ENCODE measurements at regions not wholly inside any gene's neighbourhood (a gene's known extent, or its start where the extent isn't known, plus 50 kb on each side); places are given as distances from the start of the nearest gene placed in this dataset.

DNA sequence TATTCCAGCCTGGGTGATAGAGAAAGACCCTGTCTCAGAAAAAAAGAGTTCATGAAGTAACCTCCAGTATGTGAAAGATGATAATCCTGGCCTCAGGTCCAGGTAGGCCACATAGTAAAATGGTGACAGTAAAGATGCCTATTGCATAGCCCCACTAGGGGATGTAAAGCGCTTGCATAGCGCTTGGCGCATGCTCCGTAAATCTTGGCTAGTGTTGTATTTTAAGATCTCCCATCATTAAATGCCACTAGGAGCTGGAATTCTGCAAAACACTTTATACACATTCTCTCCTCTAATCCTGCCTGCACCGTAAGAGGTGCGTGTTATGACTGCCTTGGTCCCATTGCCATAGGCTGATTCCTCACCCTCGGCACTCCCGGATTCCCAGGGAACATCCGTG lies 153.6 kb downstream of the TFCP2L1 start:
- peaks cover 0 to 13% (median 0%) of the 10 kb centered on the region in 3 donors for H3K27me3 ChIP-seq
- no peak for DNase-seq
- intact Hi-C loops (cut with DNase I; ENCODE audit: low total_unique reads): no loop called here
- H3K9me3 ChIP-seq: no peaks in the 10 kb centered on the region
- H3K36me3 ChIP-seq: no peaks in the 10 kb centered on the region
- no peak for TF ChIP-seq EP300 (IDR thresholded peaks at IDR 0.05)
- TF ChIP-seq, protein P1, sequence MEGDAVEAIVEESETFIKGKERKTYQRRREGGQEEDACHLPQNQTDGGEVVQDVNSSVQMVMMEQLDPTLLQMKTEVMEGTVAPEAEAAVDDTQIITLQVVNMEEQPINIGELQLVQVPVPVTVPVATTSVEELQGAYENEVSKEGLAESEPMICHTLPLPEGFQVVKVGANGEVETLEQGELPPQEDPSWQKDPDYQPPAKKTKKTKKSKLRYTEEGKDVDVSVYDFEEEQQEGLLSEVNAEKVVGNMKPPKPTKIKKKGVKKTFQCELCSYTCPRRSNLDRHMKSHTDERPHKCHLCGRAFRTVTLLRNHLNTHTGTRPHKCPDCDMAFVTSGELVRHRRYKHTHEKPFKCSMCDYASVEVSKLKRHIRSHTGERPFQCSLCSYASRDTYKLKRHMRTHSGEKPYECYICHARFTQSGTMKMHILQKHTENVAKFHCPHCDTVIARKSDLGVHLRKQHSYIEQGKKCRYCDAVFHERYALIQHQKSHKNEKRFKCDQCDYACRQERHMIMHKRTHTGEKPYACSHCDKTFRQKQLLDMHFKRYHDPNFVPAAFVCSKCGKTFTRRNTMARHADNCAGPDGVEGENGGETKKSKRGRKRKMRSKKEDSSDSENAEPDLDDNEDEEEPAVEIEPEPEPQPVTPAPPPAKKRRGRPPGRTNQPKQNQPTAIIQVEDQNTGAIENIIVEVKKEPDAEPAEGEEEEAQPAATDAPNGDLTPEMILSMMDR (IDR thresholded peaks at IDR 0.05): no peak
- TF ChIP-seq POLR2AphosphoS5 (IDR thresholded peaks at IDR 0.05): no peak
- no peak for TF ChIP-seq POLR2A (IDR thresholded peaks at IDR 0.05)
- no peak overlapping the region for H3K27ac ChIP-seq
- no peak overlapping the region for H3K4me3 ChIP-seq
- H3K4me1 ChIP-seq: peaks cover 0 to 4% (median 0%) of the 10 kb centered on the region in 4 donors
- 80 to 86% (median 83%) methylated on average over 9 of the region's 9 CpGs for WGBS, 5 donors

DNA sequence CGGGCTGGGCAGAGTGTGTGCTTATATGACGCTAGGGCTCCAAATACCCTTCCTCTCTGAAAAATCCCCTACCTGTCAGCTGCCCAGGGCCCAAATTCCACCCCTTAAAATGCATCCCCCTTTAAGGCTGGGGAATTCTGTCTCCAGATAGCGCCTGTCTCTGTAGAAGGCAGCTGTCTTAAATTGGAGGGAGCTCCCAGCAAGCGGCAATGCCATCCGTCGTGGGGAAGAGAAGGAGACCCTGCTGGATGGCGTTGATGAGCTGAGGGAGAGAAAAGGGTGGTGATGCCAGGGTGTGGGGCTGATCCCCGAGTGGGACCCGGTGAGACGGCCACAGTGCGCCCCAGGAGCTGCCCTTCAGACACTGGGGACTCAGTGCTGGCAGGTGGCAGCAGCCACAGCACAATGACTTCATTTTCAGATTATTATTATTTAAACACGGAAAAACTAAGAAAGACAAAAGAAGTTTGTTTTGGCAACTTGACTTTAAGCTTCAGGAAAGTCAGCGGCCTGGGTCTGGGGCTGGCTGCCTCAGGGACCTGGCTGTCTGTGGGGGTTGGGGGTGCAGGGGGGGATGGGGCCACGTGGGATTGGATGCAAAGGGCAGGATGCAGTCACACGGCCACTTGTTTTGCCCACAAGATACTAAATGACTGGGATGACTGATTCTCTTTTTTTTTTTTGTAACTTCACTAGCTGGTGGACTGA lies 152.8 kb downstream of the TFCP2L1 start:
- Histone ChIP-seq H3K4me3 (no peak overlapping the region), H3K36me3 (no peaks in the 10 kb centered on the region), H3K9me3 (no peaks in the 10 kb centered on the region), H3K27me3 (peaks cover 0 to 13% (median 0%) of the 10 kb centered on the region in 3 donors), H3K4me1 (peaks cover 0 to 4% (median 0%) of the 10 kb centered on the region in 4 donors), H3K27ac (no peak overlapping the region)
- no peak for TF ChIP-seq POLR2AphosphoS5 (IDR thresholded peaks at IDR 0.05)
- no peak for TF ChIP-seq POLR2A (IDR thresholded peaks at IDR 0.05)
- TF ChIP-seq, protein P1 (IDR thresholded peaks at IDR 0.05): peak in 1 of 7 experiments; percentile 10
- 44 to 60% (median 56%) methylated on average over 14 to 15 of the region's 15 CpGs for WGBS, 5 donors
- DNase-seq: no peak
- intact Hi-C loops (cut with DNase I; ENCODE audit: low total_unique reads): no loop called here

- DNase-seq: no peak
- peaks cover 0 to 13% (median 0%) of the 10 kb centered on the region in 3 donors for H3K27me3 ChIP-seq
- intact Hi-C loops (cut with DNase I; ENCODE audit: low total_unique reads): no loop called here
- no peak overlapping the region for H3K27ac ChIP-seq
- no peaks in the 10 kb centered on the region for H3K9me3 ChIP-seq
- TF ChIP-seq POLR2A (IDR thresholded peaks at IDR 0.05) (no peak), POLR2AphosphoS5 (IDR thresholded peaks at IDR 0.05) (no peak), EP300 (IDR thresholded peaks at IDR 0.05) (no peak)
- TF ChIP-seq, protein P1 (IDR thresholded peaks at IDR 0.05): no peak
- no peaks in the 10 kb centered on the region for H3K36me3 ChIP-seq
- 44 to 59% (median 55%) methylated on average over 6 of the region's 6 CpGs for WGBS, 5 donors
- H3K4me1 ChIP-seq: peaks cover 0 to 4% (median 0%) of the 10 kb centered on the region in 4 donors
- H3K4me3 ChIP-seq: no peak overlapping the region
Measured at GRCh38 chr2:121132762-121133107, 152.3 kb downstream of the TFCP2L1 start.

- DNase-seq: no peak
- no peaks in the 10 kb centered on the region for H3K4me1 ChIP-seq
- intact Hi-C loops (cut with DNase I; ENCODE audit: low total_unique reads): no loop called here
- H3K27ac ChIP-seq: no peak overlapping the region
- 79 to 91% (median 90%) methylated on average over 9 to 13 of the region's 13 CpGs for WGBS, 5 donors
- H3K9me3 ChIP-seq: no peaks in the 10 kb centered on the region
- H3K36me3 ChIP-seq: no peaks in the 10 kb centered on the region
- no peak overlapping the region for H3K4me3 ChIP-seq
- no peak for TF ChIP-seq POLR2AphosphoS5 (IDR thresholded peaks at IDR 0.05)
- peak in 1 of 4 donors; percentile 64 for TF ChIP-seq POLR2A (IDR thresholded peaks at IDR 0.05)
- peaks cover 0 to 13% (median 0%) of the 10 kb centered on the region in 3 donors for H3K27me3 ChIP-seq
Measured at GRCh38 chr2:121133551-121134319, 151.3 kb downstream of the TFCP2L1 start.

All from stomach (tissue), 8 donors.